Anterior cingulate cortex (tissue), 58 donors: ENCODE measurements at regions not wholly inside any gene's neighbourhood (a gene's known extent, or its start where the extent isn't known, plus 50 kb on each side); places are given as distances from the start of the nearest gene placed in this dataset.
"Not testable (repeated sequence)": the region's sequence is repeated elsewhere in the genome, so short reads cannot be mapped to it uniquely, and the experiment has no call there.

ENCODE experiments used
- DNase-seq, 58 donors: peaks; one replicate each; lab custom pipeline; 2025; lab: John Stamatoyannopoulos, UW

DNA sequence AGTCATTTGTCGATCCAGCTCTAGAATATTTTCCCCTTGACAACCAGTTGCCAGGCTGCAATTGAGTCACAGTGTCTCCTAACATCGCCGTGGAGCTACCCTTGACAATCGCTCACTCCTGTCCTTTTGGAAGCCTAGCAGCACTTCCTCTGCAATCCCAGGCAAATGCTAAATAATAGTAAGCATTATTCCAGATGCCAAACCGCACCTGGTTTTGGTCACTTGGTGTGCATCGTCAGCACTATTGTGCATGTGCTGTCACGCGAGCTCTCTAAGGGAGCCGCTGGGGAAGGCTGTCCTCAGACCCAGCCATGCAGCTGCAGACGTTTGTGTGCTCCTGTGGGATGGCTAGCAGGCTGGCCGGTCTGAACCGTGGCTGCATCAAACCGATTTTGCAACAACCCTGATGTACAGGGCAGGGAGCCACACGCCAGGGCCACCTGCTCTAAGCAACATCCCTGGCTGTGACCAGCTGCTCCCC lies 549.5 kb upstream of the ID2 start:
- peak in 32 of 58 donors; percentile 3 to 78 (median 24) for DNase-seq

- no peak for DNase-seq
These were observed 549.0 kb upstream of the ID2 start for GRCh38 chr2:8132879-8133278.

- DNase-seq, result no peak
These were observed 548.5 kb upstream of the ID2 start for GRCh38 chr2:8133363-8133762.

GRCh38 chr2:8133913-8134472 lies 547.9 kb upstream of the ID2 start:
- DNase-seq, result no peak

GRCh38 chr2:8134473-8134932 lies 547.4 kb upstream of the ID2 start:
- no peak for DNase-seq

- no peak for DNase-seq
These were observed 546.7 kb upstream of the ID2 start for GRCh38 chr2:8134985-8135682.

- DNase-seq, result no peak
These were observed 544.1 kb upstream of the ID2 start for GRCh38 chr2:8137801-8138200.

DNA sequence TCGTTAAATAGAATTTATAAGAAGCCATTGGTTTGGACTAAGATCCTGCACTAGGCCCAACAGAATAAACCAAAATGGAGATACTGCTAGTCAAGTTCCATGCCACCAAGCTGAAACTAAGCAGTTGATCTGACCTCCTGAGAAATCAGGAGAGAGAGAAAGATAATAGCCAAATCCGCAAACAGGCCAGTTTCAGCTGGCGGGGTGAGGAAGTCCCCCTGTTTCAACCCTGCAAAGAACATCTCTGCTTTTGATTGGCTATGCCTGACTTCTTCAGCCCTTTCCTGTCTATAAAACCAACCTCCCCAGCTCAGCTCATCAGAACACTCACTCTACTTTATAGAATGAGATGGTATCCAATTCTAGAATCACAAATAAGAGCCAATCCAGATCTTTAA lies 543.3 kb upstream of the ID2 start:
- DNase-seq, result no peak

- DNase-seq, result peak in 12 of 58 donors; percentile 2 to 32 (median 14)
These were observed 542.8 kb upstream of the ID2 start for GRCh38 chr2:8138923-8139667.

- DNase-seq, result peak in 1 of 58 donors; percentile 10
These were observed 542.1 kb upstream of the ID2 start for GRCh38 chr2:8139668-8140200.

DNA sequence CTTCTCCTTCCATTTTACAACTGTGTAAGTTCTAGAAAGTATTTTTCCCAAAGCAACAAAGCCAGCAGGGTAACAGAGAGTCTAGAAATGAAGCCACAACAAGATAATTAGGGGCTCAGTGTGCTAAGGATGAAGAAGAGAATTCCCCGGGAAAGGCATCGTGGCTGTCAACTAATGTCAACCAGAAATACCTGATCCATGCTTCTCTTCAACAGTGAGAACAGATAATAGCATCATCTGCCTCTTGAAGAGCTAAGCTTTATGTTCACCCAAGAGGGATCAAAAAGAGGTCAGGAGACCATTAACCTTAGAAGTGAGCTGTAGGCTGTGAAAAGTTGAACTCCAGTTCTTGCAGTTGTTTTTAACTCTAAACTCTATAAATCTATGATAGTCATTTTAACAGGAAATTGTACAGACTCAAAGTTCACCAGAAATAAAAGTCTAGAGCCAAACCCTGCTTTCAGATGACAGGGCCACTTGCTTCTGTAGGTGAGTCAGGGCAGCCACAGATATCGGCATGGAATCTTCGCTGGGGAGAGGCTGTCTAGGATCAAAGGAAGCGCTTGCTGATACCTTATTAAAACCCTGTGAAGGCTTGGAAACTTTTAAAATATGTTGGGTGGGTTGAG lies 540.7 kb upstream of the ID2 start:
- no peak for DNase-seq

DNA sequence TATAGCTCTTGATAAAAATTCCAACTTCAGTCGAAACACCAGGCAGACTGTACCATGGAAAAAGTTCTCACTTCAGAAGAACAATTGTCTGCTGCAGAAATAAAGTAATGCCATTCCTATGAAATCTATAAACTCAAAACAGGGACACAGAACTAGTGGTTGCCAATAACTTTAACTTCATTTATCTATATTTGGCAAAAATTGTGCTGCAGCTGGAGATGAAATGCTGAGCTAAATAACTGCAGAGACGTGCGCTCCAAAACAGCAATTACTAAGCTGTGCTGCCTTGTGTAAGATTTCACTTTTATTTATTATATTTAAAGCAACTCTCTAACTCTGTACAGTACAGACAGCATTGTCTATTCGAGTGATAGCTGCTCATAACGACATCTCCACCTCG lies 540.1 kb upstream of the ID2 start:
- DNase-seq, result no peak

DNA sequence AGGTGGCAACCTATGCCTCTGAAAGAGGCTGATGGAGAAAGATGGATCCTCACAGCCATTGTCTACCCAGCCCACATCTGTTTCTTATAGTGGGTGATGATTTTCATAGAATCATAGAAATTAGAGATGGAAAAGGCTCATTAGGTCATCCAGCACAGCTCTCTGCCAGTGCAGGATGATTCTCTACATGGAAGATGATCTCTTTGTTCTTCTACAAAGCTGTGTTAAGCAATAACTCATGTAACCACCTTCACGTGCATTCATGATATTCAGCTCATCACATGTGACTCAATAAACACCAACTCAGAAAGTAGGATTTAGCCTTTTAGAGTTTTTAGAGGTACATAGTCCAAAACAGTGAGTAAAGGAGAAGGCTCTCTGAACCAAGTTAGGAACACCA lies 539.4 kb upstream of the ID2 start:
- no peak for DNase-seq

- DNase-seq, result no peak
These were observed 537.7 kb upstream of the ID2 start for GRCh38 chr2:8144131-8144631.

DNA sequence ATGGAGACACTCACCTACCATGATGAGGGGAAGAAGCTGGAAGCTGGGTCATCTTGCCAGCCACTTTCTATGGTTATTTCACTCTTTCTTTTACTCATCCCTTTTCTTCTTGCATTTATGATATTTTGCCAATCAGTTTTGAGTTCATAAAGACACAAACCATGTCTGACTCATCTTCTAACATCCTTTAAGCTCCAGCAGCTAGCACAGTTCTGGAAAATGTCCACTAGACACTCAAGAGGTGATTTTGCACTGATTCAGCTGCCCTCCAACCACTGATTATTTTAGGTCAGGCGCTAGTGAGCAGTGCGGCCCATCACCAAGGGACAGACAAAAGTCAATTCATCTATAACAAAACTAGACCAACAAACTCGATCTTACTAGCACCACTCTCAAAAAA lies 537.1 kb upstream of the ID2 start:
- DNase-seq, result no peak

- DNase-seq, result not testable (repeated sequence)
These were observed 536.5 kb upstream of the ID2 start for GRCh38 chr2:8145375-8145774.

GRCh38 chr2:8146132-8147005 lies 535.5 kb upstream of the ID2 start:
- no peak for DNase-seq

GRCh38 chr2:8148260-8149006 lies 533.4 kb upstream of the ID2 start:
- DNase-seq, result no peak

GRCh38 chr2:8149007-8149405 lies 532.9 kb upstream of the ID2 start:
- no peak for DNase-seq
